Activated T-helper 1 cell treated with Interleukin-2 at 50 U/mL for 16 hours (primary cell): ENCODE measurements at regions not wholly inside any gene's neighbourhood (a gene's known extent, or its start where the extent isn't known, plus 50 kb on each side); places are given as distances from the start of the nearest gene placed in this dataset.

Source experiments
- DNase-seq: peaks from one replicate; pipeline ENCODE4 v3.0.0-alpha.2; 2020; ENCODE audit warnings: low read depth

- no peak for DNase-seq
These were observed 495.4 kb upstream of the PIK3C3 start for GRCh38 chr18:41459656-41460055.

DNA sequence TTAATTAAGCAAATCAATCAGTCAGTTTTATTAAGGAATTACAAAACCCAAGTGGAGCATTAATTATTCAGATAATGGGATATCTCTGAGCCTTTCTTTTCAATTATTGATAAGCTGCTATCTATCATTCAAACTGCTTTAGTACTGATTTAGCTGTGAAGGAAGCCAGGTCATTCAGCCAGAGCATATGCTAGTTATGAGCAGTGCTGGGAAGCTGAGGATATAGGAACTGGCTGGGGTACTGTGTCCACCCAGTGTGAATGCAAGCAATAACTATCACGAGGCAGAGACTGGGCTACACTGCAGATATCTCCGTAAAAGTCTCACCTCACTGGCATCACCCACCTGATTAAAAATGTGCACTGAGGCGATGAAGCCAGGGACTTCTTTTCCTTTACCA, 496.7 kb upstream of the PIK3C3 start:
- no peak for DNase-seq

DNA sequence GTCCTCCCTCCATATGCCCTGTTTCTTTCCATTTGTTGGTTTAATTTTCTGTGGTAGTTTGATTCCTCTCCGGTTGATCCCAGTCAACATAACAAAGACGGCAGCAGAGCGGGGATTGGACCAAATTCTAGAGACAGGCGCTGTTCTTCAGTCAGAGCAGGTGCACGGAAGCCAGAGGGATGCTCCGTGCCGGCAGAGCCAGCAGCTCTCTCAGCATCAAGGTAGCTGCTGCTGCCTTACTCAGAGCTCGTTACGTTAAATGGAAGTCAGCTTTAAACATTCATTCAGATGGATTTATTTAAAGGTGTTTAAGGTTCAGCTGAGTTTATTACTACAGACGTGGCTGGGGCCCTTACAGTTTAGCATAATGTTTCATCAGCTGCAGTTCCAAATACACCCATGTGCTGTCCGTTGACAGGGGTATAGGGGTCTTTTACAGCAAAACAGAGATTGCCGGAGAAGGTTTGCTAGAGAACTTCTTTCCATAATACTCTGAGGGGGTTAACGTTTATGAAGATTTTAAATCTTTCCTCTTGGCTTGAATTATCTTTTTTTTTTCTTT, 497.2 kb upstream of the PIK3C3 start:
- no peak for DNase-seq

GRCh38 chr18:41456831-41457230, 498.2 kb upstream of the PIK3C3 start:
- DNase-seq: no peak

DNA sequence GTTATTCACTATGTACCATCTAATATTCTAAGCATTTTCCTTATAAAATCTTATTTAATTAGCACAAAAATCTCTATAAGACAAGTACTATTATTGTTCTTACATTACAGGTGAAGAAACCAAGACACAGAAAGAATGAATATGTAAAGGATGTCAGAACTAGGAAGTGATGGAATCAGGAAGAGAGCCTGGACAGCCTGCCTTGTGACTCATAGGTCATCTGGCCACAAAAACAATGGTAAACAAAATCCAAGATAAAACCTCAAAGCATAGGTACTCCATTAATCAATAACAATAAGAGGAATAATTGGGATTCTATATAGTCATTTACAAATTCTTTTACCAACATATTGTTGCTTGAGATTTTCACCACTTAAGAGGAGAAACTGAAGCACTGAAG, 505.4 kb upstream of the PIK3C3 start:
- DNase-seq: no peak

GRCh38 chr18:41444943-41445342, 510.1 kb upstream of the PIK3C3 start:
- DNase-seq: no peak

- DNase-seq: no peak
These were observed 518.3 kb upstream of the PIK3C3 start for GRCh38 chr18:41436772-41437171.

GRCh38 chr18:41418598-41418997, 536.4 kb upstream of the PIK3C3 start:
- no peak for DNase-seq

DNA sequence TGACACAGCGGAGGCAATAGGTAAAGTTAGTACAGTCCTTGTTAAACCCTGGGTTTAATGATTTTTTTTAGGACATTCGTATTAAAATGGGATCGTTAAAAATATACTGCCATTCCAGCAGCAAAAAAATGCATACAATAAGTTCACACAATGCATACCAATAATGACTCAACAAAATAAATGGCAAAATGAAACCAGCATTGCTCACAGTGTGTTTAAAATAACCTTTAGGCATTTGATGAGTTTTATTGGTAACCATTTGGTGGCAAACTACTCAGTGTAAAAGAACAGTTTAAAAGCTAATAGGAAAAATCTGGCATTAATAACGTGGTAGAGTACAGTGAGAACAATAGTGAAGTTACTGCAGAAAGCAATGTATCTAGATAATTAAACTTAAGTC, 539.0 kb upstream of the PIK3C3 start:
- DNase-seq: no peak

- DNase-seq: no peak
These were observed 545.0 kb upstream of the PIK3C3 start for GRCh38 chr18:41410006-41410405.

DNA sequence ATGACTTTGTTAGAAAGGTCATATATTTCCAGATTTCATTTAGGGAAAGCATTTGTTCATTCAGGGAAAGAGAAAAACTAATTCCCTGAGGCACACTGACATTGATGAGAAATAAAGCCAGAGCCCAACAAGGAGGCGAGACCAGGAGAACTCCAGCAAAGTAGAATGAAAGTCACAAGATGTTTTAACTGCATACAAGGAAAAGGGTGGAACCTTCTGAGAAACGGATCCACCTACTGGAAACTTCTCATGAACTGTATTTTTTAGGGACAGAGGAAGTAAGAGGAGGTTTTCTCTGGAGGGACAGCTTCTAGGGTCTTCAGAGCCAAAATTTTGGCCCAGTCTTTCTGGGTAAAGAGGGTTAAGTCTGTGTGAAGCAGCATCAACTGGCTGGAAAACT, 548.2 kb upstream of the PIK3C3 start:
- DNase-seq: no peak

- no peak for DNase-seq
These were observed 558.2 kb upstream of the PIK3C3 start for GRCh38 chr18:41396861-41397260.

GRCh38 chr18:41396211-41396610, 558.8 kb upstream of the PIK3C3 start:
- no peak for DNase-seq

DNA sequence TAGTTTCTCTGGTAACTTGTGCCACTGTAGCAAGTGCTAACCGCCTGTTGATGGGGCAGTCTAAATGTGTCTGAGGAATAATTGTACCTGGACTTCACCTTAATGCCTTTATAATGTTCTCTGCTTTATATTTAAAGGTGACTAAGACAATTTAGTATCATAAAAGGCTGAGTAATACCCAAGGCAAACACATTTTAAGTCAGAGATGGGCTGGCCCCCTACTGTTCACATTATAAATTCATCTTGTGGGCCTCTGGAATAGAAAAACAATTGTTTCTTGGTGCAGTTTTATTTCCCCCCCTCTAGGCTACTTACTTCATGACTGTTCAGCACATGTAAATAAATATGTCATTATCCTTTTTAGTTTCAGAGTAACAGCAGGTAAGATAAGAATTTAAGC, 559.3 kb upstream of the PIK3C3 start:
- no peak for DNase-seq

DNA sequence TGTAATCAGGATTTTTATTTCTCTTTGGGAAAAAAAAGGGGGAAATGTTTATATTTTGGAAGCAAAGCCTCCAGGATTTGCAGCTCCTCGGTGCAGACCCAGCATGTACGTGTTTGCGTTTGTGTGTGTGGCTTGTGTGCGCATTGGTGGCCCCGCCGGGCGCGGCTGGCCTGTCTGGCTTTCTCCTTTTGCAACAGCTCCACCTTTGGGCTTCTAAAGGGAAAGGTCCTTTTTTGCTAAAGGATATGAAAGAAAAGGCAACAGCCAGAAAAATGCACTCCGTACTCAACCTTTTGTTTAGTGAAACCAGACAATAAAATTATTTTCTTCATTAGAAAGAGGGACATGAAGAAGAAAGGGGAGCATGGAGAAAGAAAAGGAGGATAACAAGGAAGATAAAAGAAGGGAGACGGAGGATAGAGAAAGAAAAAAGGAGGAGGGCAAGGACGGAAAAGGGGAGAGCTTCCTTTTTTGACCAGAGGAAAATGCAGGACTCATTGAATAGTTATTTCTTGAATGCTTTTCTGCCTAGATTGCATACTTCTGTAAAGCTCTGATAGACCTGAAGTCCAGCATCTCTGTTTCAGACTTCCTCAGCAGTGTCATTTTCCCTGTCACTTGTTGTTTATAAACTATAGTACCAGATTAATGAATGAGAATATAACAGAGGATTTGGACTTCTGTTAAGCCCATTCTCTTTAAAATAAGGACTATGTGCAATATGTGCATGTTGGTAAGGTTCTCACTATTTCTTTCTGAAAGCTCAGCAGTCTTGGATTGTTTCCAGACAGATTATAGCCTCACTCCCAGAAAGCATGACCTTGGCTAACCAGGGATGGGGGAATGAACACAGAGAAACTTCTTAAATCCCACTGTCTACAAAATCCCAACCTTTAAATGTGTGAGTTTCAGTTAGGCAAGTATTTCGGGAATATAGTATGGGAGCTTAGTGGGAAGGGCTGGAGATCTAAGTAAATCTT, 563.1 kb upstream of the PIK3C3 start:
- no peak for DNase-seq

DNA sequence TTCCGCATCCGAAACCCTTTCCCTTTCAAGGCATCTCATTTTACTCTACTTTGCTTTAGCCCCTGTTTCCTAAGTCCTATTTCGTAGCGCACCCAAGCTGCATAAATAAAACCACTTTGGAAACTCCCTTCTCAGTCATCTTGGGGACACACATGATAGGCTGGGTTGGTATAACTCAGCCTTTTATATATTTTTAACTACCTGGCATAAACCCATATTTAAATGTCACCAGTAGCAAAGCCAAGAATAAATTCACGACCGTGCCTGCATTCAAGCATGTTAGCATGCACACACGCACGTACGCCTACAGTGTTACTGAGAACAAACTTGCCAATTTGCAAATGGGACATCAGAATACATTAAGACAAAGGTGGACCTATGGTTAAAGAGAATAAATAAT, 564.7 kb upstream of the PIK3C3 start:
- no peak for DNase-seq

DNA sequence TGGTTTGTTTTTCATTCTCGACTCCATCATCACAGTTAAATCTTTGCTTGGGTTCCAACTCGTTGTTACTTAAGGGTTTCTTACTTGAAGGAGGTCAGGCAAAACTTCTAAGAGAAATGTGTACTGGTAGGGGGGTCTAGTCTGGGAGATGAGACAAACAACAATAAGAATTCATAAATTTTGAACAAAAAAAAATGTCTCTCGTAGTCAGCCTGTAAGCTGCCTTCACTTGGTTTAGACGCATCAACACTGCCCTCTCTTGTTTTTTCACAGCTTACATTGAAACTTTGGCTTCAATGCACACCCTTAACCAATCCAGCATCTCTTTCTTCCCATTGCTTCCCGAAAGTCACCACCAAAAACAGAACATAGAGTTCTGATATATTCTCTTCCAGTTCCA, 576.4 kb upstream of the PIK3C3 start:
- DNase-seq: no peak

GRCh38 chr18:41373612-41374011, 581.4 kb upstream of the PIK3C3 start:
- no peak for DNase-seq

DNA sequence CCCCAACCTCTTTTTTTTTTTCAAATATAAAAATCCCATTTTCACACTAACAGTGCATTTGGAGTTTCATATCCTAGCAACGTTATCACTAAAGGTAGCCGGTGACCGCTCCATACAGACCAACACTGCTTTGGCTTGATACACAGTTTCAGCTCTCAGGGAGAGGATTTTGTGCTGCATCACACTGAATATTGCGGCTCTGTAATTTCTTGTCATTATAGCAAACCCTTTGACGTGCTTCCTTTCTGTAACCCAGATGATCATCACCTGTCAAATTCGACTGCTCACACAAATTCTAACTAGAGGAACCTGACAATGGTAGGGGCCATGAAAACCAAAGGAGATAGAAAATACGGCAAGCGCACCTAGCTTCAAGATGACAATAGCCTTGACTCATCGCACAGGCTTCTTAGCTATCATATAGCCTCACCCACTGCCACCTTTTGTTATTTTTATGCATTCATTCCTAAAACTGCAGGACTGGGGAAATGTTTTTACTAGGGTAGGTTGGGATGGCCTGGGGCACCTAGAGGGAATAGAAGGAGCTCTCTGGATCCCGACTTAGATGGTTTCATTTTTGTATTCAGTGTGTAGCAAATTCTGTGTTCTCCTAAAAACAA, 582.9 kb upstream of the PIK3C3 start:
- DNase-seq: no peak

GRCh38 chr18:41371156-41372045, 583.6 kb upstream of the PIK3C3 start:
- DNase-seq: no peak

DNA sequence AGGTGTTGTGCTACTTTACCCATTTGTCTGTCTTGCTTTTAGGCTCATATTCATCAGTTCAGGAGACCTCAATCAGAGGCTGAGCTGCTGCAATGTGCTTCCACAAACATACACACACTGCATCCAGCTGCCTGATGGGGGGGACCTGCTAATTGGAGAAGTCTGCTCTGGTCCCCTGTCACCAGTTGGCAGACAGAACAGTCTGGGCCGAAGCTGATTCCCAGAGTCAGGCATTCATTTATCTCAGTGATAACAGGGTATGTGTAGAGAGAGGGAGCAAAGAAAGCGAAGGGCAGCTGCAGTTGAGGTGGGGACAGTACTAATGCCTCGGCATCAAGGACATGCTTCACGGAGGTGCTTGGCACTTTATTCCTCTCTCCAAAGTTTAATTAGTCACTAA, 584.3 kb upstream of the PIK3C3 start:
- DNase-seq: no peak

DNA sequence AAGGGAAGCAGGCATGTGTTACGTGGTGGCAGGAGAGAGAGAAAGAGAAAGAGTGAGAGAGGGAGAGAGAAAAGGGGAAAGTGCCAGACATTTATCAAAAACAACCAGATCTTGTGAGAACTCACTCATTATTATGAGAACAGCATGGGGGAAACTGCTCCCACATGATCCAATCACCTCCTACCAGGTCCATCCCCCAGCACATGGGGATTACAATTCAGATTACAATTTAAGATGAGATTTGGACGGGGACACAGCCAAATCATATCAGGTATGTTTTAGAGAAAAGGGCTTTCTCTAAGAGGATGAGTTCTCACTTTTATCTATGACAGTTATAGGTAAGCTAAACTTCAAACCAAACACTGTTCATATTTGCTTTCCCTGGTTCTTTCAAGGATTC, 597.3 kb upstream of the PIK3C3 start:
- no peak for DNase-seq
